ENCODE measurements at regions not wholly inside any gene's neighbourhood (a gene's known extent, or its start where the extent isn't known, plus 50 kb on each side); places are given as distances from the start of the nearest gene placed in this dataset.

DNA sequence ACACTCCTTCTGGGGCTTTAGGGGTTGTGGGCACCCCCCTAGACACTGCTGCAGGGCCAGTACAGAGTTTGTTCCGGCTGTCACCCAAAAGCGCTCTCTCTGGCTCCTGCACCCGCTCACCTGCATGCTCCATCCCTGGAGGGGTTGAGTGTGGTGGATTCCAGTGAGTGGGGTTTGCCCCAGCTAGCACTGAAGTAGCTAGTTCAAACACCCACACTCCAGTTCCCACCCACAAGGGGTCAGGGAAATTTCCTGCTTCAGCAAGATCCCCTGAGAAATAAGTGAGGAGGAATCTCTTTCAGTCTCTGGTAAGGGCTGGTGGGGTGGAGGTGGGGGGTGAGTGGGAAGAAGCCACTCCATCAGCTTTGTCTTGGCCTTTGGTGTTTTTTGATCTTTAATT is 73.6 kb downstream of the TMEM17 start:
- ATAC-seq = no peak
- H3K36me3 ChIP-seq (ENCODE audit: insufficient read depth in 1 of 2, low read depth in 1 of 2) = no peaks in the 10 kb centered on the region
- H3K27me3 ChIP-seq (ENCODE audit: insufficient read depth in 3 of 3, low read length in 2 of 3) = no peaks in the 10 kb centered on the region
- no peak for DNase-seq
- 90 to 95% (median 93%) methylated on average over 3 of the region's 3 CpGs for WGBS, 3 donors
- intact Hi-C loops (cut with DNase I) = no loop called here
- H3K27ac ChIP-seq = no peak overlapping the region
- H3K9me3 ChIP-seq = no peaks in the 10 kb centered on the region
- no peaks in the 10 kb centered on the region for H3K4me1 ChIP-seq
- TF ChIP-seq, protein P1, sequence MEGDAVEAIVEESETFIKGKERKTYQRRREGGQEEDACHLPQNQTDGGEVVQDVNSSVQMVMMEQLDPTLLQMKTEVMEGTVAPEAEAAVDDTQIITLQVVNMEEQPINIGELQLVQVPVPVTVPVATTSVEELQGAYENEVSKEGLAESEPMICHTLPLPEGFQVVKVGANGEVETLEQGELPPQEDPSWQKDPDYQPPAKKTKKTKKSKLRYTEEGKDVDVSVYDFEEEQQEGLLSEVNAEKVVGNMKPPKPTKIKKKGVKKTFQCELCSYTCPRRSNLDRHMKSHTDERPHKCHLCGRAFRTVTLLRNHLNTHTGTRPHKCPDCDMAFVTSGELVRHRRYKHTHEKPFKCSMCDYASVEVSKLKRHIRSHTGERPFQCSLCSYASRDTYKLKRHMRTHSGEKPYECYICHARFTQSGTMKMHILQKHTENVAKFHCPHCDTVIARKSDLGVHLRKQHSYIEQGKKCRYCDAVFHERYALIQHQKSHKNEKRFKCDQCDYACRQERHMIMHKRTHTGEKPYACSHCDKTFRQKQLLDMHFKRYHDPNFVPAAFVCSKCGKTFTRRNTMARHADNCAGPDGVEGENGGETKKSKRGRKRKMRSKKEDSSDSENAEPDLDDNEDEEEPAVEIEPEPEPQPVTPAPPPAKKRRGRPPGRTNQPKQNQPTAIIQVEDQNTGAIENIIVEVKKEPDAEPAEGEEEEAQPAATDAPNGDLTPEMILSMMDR (IDR thresholded peaks at IDR 0.05) = no peak
- no peak overlapping the region for H3K4me3 ChIP-seq

DNA sequence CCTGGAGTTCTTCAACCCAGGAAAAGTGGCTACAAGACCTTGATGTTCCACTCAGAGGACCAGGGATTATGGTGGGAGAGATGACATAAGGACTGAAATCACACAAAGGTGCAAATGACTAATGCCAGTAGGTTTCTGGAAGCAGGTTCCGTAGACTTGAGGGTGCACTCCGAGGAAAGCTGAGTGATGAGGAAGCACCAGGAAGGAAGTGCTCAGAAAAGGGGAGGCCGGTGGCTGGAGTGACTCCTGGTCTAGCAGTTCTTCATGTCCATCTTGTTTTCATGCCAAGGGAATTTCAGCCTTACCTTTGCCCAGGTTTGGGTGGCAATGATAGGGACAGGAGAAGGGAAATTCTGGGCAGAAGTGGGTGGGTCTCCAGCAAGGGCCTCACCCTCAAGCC is 74.5 kb downstream of the TMEM17 start:
- intact Hi-C loops (cut with DNase I) = no loop called here
- ATAC-seq (no peak), DNase-seq (no peak)
- Histone ChIP-seq H3K9me3 (no peaks in the 10 kb centered on the region), H3K27ac (no peak overlapping the region), H3K27me3 (ENCODE audit: insufficient read depth in 3 of 3, low read length in 2 of 3) (no peaks in the 10 kb centered on the region), H3K4me1 (no peaks in the 10 kb centered on the region), H3K4me3 (no peak overlapping the region), H3K36me3 (ENCODE audit: insufficient read depth in 1 of 2, low read depth in 1 of 2) (no peaks in the 10 kb centered on the region)
- 85 to 91% (median 90%) methylated on average over 3 of the region's 3 CpGs for WGBS, 3 donors
- TF ChIP-seq, protein P1 (IDR thresholded peaks at IDR 0.05) = no peak

DNA sequence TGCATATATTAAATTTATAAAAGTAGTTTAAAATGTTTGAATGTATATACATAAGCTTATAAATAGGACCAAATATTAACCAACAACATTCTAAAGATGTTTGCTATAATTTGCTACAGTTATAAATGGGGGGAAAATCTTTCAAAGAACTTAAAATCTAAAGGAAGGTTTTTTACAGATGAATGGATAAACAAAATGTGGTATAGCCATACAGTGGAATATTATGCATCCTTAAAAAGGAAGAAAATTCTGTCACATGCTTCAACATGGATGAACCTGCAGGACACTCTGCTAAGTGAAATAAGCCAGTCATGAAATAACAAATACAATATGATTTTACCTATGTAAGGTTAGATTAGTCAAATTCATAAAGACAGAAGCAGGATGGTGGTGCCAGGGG is 75.8 kb downstream of the TMEM17 start:
- Histone ChIP-seq H3K36me3 (ENCODE audit: insufficient read depth in 1 of 2, low read depth in 1 of 2) (no peaks in the 10 kb centered on the region), H3K4me3 (no peak overlapping the region), H3K27ac (no peak overlapping the region), H3K9me3 (no peaks in the 10 kb centered on the region), H3K27me3 (ENCODE audit: insufficient read depth in 3 of 3, low read length in 2 of 3) (no peaks in the 10 kb centered on the region), H3K4me1 (peaks cover 7% of the 10 kb centered on the region)
- intact Hi-C loops (cut with DNase I) = no loop called here
- DNase-seq = no peak
- ATAC-seq = no peak
- TF ChIP-seq, protein P1 (IDR thresholded peaks at IDR 0.05) = no peak

DNA sequence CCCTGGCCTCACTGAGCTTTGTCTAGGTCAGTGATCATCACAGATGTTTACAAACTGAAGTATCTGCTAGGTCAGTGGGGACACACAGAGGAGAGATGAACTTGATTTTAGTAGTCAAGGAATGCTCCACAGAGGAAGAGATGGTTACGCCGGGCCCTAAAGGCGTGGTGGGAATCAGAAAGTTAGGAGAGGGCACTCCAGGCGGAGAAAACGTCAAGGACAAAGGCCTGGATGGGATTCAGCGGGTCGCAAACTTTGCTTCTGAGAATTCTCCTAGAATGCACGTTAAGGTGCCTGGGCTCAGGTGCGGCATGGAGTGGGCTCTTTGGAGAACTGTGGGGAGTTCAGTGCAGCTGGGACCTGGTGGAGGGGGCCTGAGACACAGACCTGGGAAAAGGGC is 78.8 kb downstream of the TMEM17 start:
- Histone ChIP-seq H3K4me1 (peaks cover 7% of the 10 kb centered on the region), H3K36me3 (ENCODE audit: insufficient read depth in 1 of 2, low read depth in 1 of 2) (no peaks in the 10 kb centered on the region), H3K27me3 (ENCODE audit: insufficient read depth in 3 of 3, low read length in 2 of 3) (no peaks in the 10 kb centered on the region), H3K27ac (no peak overlapping the region), H3K9me3 (no peaks in the 10 kb centered on the region), H3K4me3 (no peak overlapping the region)
- TF ChIP-seq, protein P1 (IDR thresholded peaks at IDR 0.05) = no peak
- 76 to 84% (median 83%) methylated on average over 9 of the region's 9 CpGs for WGBS, 3 donors
- ATAC-seq (no peak), DNase-seq (no peak)
- intact Hi-C loops (cut with DNase I) = no loop called here

DNA sequence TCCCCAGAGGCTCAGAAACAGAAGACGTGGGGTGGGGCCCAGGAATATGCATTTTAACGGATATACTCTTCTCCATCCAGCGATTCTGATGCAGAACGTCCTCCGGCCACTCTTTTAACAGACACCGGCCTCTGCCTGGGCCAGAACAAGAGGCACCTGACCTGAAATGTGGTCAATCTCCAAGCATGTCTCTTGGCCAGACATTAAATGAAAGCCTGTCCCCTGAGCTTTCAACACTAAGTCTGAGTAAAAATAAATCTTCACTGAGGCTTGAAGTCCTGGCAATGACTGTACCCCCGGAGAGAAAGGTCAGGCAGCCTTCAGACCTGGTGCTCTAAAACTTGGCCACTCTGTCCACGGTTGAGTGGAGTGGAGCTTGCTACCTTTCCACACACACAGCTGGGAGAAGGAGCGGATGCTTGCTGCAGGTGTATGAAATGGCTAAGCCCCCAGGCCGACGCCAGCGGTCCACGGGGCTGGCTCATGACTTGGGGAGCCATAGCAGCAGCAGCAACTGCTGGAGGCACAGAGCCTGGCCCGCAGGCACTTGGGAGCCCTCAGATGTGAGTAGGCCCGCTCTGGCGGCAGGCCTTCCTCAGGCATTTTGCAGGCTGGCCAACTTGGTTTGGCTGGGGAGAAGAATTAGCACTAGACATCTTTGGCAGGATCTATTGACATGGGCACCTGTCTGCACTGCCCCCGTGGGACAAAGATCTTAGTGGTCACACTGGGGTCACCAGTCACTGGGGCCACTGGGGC is 79.7 kb downstream of the TMEM17 start:
- H3K27me3 ChIP-seq (ENCODE audit: insufficient read depth in 3 of 3, low read length in 2 of 3) = no peaks in the 10 kb centered on the region
- peak in 1 of 2 donors; percentile 25 for DNase-seq
- H3K27ac ChIP-seq = peak overlapping the region; percentile 1
- H3K36me3 ChIP-seq (ENCODE audit: insufficient read depth in 1 of 2, low read depth in 1 of 2) = no peaks in the 10 kb centered on the region
- ATAC-seq = peak; percentile 81 to 90 (median 88)
- no peak overlapping the region for H3K4me3 ChIP-seq
- TF ChIP-seq, protein P1 (IDR thresholded peaks at IDR 0.05) = no peak
- peaks cover 7% of the 10 kb centered on the region for H3K4me1 ChIP-seq
- no peaks in the 10 kb centered on the region for H3K9me3 ChIP-seq
- WGBS, 3 donors = 30 to 44% (median 35%) methylated on average over 17 of the region's 17 CpGs
- intact Hi-C loops (cut with DNase I) = no loop called here

Data from psoas muscle (tissue), 7 donors.